Astrocyte (in vitro differentiated cells and primary cell): ENCODE measurements at regions not wholly inside any gene's neighbourhood (a gene's known extent, or its start where the extent isn't known, plus 50 kb on each side); places are given as distances from the start of the nearest gene placed in this dataset.

Experiments used
- DNase-seq: peaks from one replicate; pipeline ENCODE4 v3.0.0-alpha.2; 2010; ENCODE audit warnings: low read depth
- FAIRE-seq: peaks from 2 replicates; lab custom pipeline; 2011; peaks lifted over from hg19 to GRCh38; lab: Jason Lieb, UNC
- H2AFZ ChIP-seq: 2 replicates; pipeline ENCODE4 v1.6.0; 2012; ENCODE audit warnings: low read depth, low read length, inconsistent platforms
- H3K27ac ChIP-seq: 2 replicates; pipeline ENCODE4 v1.5.1; 2011; ENCODE audit warnings: low read depth, low read length, inconsistent platforms
- H3K27me3 ChIP-seq: 2 replicates; pipeline ENCODE4 v1.6.0; 2011; ENCODE audit warnings: low read length, inconsistent platforms; ENCODE audit not compliant: insufficient read depth
- H3K36me3 ChIP-seq: 2 replicates; pipeline ENCODE4 v1.5.1; 2011; ENCODE audit warnings: low read length, inconsistent platforms; ENCODE audit not compliant: insufficient read depth
- H3K4me1 ChIP-seq: 2 replicates; pipeline ENCODE4 v1.5.1; 2011; ENCODE audit warnings: low read length, inconsistent platforms; ENCODE audit not compliant: insufficient read depth
- H3K4me2 ChIP-seq: 2 replicates; pipeline ENCODE4 v1.6.0; 2012; ENCODE audit warnings: low read length, inconsistent platforms
- H3K4me3 ChIP-seq: 2 replicates; pipeline ENCODE4 v1.5.1; 2011; ENCODE audit warnings: low read depth, mild to moderate bottlenecking, low read length, inconsistent platforms; ENCODE audit not compliant: insufficient read depth
- H3K79me2 ChIP-seq: 2 replicates; pipeline ENCODE4 v1.6.0; 2012; ENCODE audit warnings: mild to moderate bottlenecking, low read length, inconsistent platforms; ENCODE audit not compliant: insufficient read depth
- H3K9ac ChIP-seq: 2 replicates; pipeline ENCODE4 v1.6.0; 2012; ENCODE audit warnings: mild to moderate bottlenecking, low read length, inconsistent platforms
- H3K9me3 ChIP-seq: 2 replicates; pipeline ENCODE4 v1.5.1; 2012; ENCODE audit warnings: low read depth, mild to moderate bottlenecking, low read length, inconsistent platforms; ENCODE audit not compliant: insufficient read depth
- H4K20me1 ChIP-seq: 2 replicates; pipeline ENCODE4 v1.6.0; 2012; ENCODE audit warnings: low read length, inconsistent platforms; ENCODE audit not compliant: insufficient read depth
- H3K27ac Mint-ChIP-seq: one replicate; pipeline ENCODE4 v1.8.0; 2021; ENCODE audit warnings: mild to moderate bottlenecking, mixed read lengths; ENCODE audit not compliant: unreplicated experiment
- H3K27me3 Mint-ChIP-seq: one replicate; pipeline ENCODE4 v1.8.0; 2021; ENCODE audit warnings: low read depth, mixed read lengths; ENCODE audit not compliant: unreplicated experiment
- H3K36me3 Mint-ChIP-seq: one replicate; pipeline ENCODE4 v1.8.0; 2021; ENCODE audit warnings: low read depth, mixed read lengths; ENCODE audit not compliant: unreplicated experiment
- H3K4me1 Mint-ChIP-seq: one replicate; pipeline ENCODE4 v1.8.0; 2021; ENCODE audit warnings: low read depth, mixed read lengths; ENCODE audit not compliant: unreplicated experiment
- H3K4me3 Mint-ChIP-seq: one replicate; pipeline ENCODE4 v1.8.0; 2021; ENCODE audit warnings: mild to moderate bottlenecking, moderate library complexity, mixed read lengths; ENCODE audit not compliant: unreplicated experiment
- H3K9me3 Mint-ChIP-seq: one replicate; pipeline ENCODE4 v1.8.0; 2021; ENCODE audit warnings: mild to moderate bottlenecking, mixed read lengths; ENCODE audit not compliant: unreplicated experiment
- CTCF ChIP-seq: IDR thresholded peaks from 2 replicates; pipeline ENCODE4 v1.5.1; 2011; ENCODE audit warnings: low read depth, mild to moderate bottlenecking, inconsistent platforms, low read length, moderate library complexity; ENCODE audit not compliant: insufficient read depth
- EZH2 ChIP-seq: IDR thresholded peaks from 2 replicates; pipeline ENCODE4 v1.6.1; 2012; ENCODE audit warnings: mild to moderate bottlenecking, low read length, inconsistent platforms; ENCODE audit not compliant: insufficient read depth

- no peaks in the 10 kb centered on the region for H3K9me3 Mint-ChIP-seq
- no peak overlapping the region for H3K4me3 ChIP-seq
- H3K9ac ChIP-seq, result no peak overlapping the region
- H3K27ac ChIP-seq, result no peak overlapping the region
- H3K4me1 Mint-ChIP-seq, result peaks cover 6% of the 10 kb centered on the region
- peaks cover 23% of the 10 kb centered on the region for H3K27me3 Mint-ChIP-seq
- H3K36me3 ChIP-seq, result no peaks in the 10 kb centered on the region
- no peak for TF ChIP-seq EZH2
- no peak for TF ChIP-seq CTCF
- DNase-seq (no peak), FAIRE-seq (no peak)
- peaks cover 10% of the 10 kb centered on the region for H3K27me3 ChIP-seq
- H3K27ac Mint-ChIP-seq, result no peak overlapping the region
- no peaks in the 10 kb centered on the region for H4K20me1 ChIP-seq
- H3K79me2 ChIP-seq, result no peaks in the 10 kb centered on the region
- no peak overlapping the region for H3K4me3 Mint-ChIP-seq
- no peaks in the 10 kb centered on the region for H3K36me3 Mint-ChIP-seq
- H2AFZ ChIP-seq, result no peak overlapping the region
- no peak overlapping the region for H3K4me2 ChIP-seq
- H3K9me3 ChIP-seq, result no peaks in the 10 kb centered on the region
- H3K4me1 ChIP-seq, result peaks cover 23% of the 10 kb centered on the region
Observed at GRCh38 chr16:54508351-54508750, 221.8 kb upstream of the IRX3 start.

GRCh38 chr16:54506741-54507500, 220.3 kb upstream of the IRX3 start:
- Histone ChIP-seq H3K79me2 (no peaks in the 10 kb centered on the region), H3K27ac (no peak overlapping the region), H2AFZ (no peak overlapping the region), H3K4me3 (no peak overlapping the region), H3K36me3 (no peaks in the 10 kb centered on the region), H3K4me1 (peaks cover 23% of the 10 kb centered on the region), H4K20me1 (no peaks in the 10 kb centered on the region), H3K27me3 (peaks cover 6% of the 10 kb centered on the region), H3K4me2 (peak overlapping the region; percentile 71), H3K9me3 (peaks cover 2% of the 10 kb centered on the region), H3K9ac (no peak overlapping the region)
- no peaks in the 10 kb centered on the region for H3K36me3 Mint-ChIP-seq
- TF ChIP-seq EZH2, result no peak
- TF ChIP-seq CTCF, result no peak
- no peak overlapping the region for H3K27ac Mint-ChIP-seq
- H3K4me3 Mint-ChIP-seq, result no peak overlapping the region
- DNase-seq, result no peak
- peaks cover 6% of the 10 kb centered on the region for H3K4me1 Mint-ChIP-seq
- peaks cover 26% of the 10 kb centered on the region for H3K27me3 Mint-ChIP-seq
- no peaks in the 10 kb centered on the region for H3K9me3 Mint-ChIP-seq
- FAIRE-seq, result no peak

GRCh38 chr16:54506214-54506580, 219.6 kb upstream of the IRX3 start:
- Histone ChIP-seq H4K20me1 (no peaks in the 10 kb centered on the region), H3K36me3 (no peaks in the 10 kb centered on the region), H3K27me3 (peaks cover 5% of the 10 kb centered on the region), H3K9me3 (peaks cover 2% of the 10 kb centered on the region), H3K4me3 (no peak overlapping the region), H3K79me2 (no peaks in the 10 kb centered on the region), H3K4me1 (peaks cover 18% of the 10 kb centered on the region), H2AFZ (no peak overlapping the region), H3K9ac (no peak overlapping the region), H3K27ac (no peak overlapping the region), H3K4me2 (peak overlapping the region; percentile 71)
- DNase-seq (no peak), FAIRE-seq (no peak)
- Mint-ChIP-seq H3K27me3 (peaks cover 26% of the 10 kb centered on the region), H3K36me3 (no peaks in the 10 kb centered on the region), H3K4me1 (peaks cover 6% of the 10 kb centered on the region), H3K4me3 (no peak overlapping the region), H3K9me3 (no peaks in the 10 kb centered on the region), H3K27ac (no peak overlapping the region)
- TF ChIP-seq CTCF (no peak), EZH2 (no peak)
